Tibial artery (tissue), 4 donors: ENCODE measurements at regions not wholly inside any gene's neighbourhood (a gene's known extent, or its start where the extent isn't known, plus 50 kb on each side); places are given as distances from the start of the nearest gene placed in this dataset.

Experiments
- DNase-seq, 2 donors: peaks; one replicate each; pipeline ENCODE4 v3.0.0-alpha.2; 2019
- H3K27ac ChIP-seq, 2 donors: fragments of 200-600 bp; sonication (generic) in 1 of 2; 1 replicate in 1 of 2; 2 replicates in 1 of 2; pipeline ENCODE4 v1.5.1; 2018 to 2019; ENCODE audit warnings: mild to moderate bottlenecking in 1 of 2
- H3K27me3 ChIP-seq, 2 donors: fragments of 200-600 bp; sonication (generic) in 1 of 2; one replicate each; pipeline versions ENCODE4 v1.5.1 to v1.6.0; 2016 to 2019
- H3K36me3 ChIP-seq, 3 donors: fragments of 200-600 bp; sonication (generic) in 2 of 3; one replicate each; pipeline ENCODE4 v1.5.1; 2016 to 2019; ENCODE audit warnings: mild to moderate bottlenecking in 2 of 3
- H3K4me1 ChIP-seq, 4 donors: fragments of 200-600 bp; sonication (generic) in 2 of 4; 1 replicate in 3 of 4; 2 replicates in 1 of 4; pipeline ENCODE4 v1.5.1; 2016 to 2019
- H3K4me3 ChIP-seq, 2 donors: fragments of 200-600 bp; sonication (generic) in 1 of 2; 1 replicate in 1 of 2; 2 replicates in 1 of 2; pipeline ENCODE4 v1.5.1; 2018 to 2019; ENCODE audit warnings: mild to moderate bottlenecking in 2 of 2
- H3K9me3 ChIP-seq, 3 donors: fragments of 200-600 bp; sonication (generic) in 1 of 3; one replicate each; pipeline ENCODE4 v1.5.1; 2016 to 2019
- intact Hi-C: fragments of 100-400 bp; cut with DNase I; formaldehyde crosslinking; loops from one replicate; pipeline ENCODE4 v1.15.0; 2023; ENCODE audit warnings: low total_unique reads
- TF ChIP-seq, protein P1 (sequence below), 2 experiments: fragments of 200-600 bp in 1 of 2; fragments of 450-650 bp in 1 of 2; IDR thresholded peaks; one replicate each; pipeline ENCODE4 v1.5.1; 2017 to 2019; ENCODE audit warnings: antibody characterized with exemption in 2 of 2, mild to moderate bottlenecking in 1 of 2, moderate library complexity in 1 of 2

DNA sequence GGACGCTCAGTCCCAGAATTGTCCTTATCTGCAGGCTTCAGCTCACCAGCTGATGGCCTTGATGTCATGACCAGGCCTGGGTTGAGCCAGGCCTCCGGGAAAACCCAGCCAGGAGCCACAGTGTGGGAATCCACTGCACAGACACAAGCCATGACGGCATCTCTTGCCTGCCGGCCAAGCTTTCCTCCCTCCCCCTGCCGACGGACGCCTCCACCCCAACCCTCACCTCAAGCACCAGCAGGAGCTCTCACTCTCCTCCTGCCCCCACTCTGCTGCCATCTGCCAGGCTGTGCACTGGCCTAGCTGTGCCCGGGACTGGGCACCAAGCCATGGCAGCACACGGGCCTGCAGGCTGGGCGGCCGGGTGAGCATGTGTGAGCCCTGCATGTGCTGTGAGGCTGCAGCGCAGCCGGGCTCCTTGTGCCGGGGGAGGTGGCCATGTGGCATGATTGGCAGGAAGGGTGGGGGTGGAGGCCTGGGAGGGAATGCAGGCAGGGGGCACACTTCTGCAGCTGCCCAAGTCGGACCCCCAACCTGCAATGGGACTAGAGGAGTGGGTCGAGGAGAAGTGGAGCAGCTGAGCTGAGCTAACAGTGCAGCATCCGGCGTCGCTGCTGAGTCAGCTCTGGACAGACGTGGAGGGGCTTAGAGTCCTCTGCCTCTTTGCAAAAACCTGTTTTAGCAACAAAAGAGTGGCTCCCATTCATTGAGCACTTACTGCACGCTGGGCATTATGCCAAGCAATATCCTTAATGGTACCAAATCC lies 268.5 kb downstream of the CBLN1 start:
- TF ChIP-seq, protein P1, sequence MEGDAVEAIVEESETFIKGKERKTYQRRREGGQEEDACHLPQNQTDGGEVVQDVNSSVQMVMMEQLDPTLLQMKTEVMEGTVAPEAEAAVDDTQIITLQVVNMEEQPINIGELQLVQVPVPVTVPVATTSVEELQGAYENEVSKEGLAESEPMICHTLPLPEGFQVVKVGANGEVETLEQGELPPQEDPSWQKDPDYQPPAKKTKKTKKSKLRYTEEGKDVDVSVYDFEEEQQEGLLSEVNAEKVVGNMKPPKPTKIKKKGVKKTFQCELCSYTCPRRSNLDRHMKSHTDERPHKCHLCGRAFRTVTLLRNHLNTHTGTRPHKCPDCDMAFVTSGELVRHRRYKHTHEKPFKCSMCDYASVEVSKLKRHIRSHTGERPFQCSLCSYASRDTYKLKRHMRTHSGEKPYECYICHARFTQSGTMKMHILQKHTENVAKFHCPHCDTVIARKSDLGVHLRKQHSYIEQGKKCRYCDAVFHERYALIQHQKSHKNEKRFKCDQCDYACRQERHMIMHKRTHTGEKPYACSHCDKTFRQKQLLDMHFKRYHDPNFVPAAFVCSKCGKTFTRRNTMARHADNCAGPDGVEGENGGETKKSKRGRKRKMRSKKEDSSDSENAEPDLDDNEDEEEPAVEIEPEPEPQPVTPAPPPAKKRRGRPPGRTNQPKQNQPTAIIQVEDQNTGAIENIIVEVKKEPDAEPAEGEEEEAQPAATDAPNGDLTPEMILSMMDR (IDR thresholded peaks at IDR 0.05) = no peak
- intact Hi-C loops = no loop called here
- Histone ChIP-seq H3K27me3 (peaks cover 0 to 8% of the 10 kb centered on the region in 2 donors), H3K9me3 (no peaks in the 10 kb centered on the region), H3K4me1 (no peaks in the 10 kb centered on the region), H3K4me3 (no peak overlapping the region), H3K36me3 (no peaks in the 10 kb centered on the region), H3K27ac (no peak overlapping the region)
- no peak for DNase-seq

DNA sequence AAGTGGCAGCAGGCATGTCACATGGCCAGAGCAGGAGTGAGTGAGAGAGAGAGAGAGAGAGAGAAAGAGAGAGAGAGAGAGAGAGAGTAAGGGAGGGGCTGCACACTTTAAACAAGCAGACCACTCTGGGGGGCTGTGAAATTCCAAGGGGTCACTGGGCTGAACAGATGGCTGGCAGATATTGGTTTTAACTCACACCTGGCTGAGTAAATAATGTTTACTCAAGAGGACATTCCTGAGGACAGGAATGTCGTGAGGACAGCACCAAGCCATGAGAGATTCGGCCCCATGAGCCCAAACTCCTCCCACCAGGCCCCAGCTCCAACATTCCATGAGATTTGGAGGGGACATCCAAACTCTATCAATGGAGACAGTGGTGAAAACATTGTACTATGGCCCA lies 269.7 kb downstream of the CBLN1 start:
- Histone ChIP-seq H3K27me3 (peaks cover 0 to 8% of the 10 kb centered on the region in 2 donors), H3K4me3 (no peak overlapping the region), H3K36me3 (no peaks in the 10 kb centered on the region), H3K27ac (no peak overlapping the region), H3K4me1 (no peaks in the 10 kb centered on the region), H3K9me3 (no peaks in the 10 kb centered on the region)
- intact Hi-C loops = no loop called here
- TF ChIP-seq, protein P1 (IDR thresholded peaks at IDR 0.05) = no peak
- no peak for DNase-seq

DNA sequence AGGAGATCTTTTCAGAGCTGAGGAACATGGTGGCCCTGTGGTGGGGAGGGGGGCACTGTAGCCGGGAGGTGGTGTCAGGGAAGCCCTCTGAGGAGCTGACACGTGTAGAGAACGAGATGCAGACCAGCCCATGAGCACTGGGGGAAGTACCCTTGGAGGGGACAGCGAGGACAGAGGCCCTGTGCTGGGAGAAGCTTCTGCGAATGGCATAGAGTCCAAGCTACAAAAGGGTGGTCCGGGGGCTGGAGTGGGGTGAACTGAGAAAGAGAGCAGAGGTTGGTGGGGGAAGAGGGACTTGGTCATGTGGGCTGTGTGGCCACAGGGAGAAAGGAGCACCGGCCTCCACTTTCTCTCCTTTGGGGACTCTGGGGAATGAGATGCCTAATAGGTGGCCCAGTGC lies 270.8 kb downstream of the CBLN1 start:
- H3K4me3 ChIP-seq = no peak overlapping the region
- H3K9me3 ChIP-seq = no peaks in the 10 kb centered on the region
- no peaks in the 10 kb centered on the region for H3K36me3 ChIP-seq
- peaks cover 0 to 8% of the 10 kb centered on the region in 2 donors for H3K27me3 ChIP-seq
- H3K27ac ChIP-seq = no peak overlapping the region
- DNase-seq = no peak
- TF ChIP-seq, protein P1 (IDR thresholded peaks at IDR 0.05) = no peak
- intact Hi-C loops = no loop called here
- no peaks in the 10 kb centered on the region for H3K4me1 ChIP-seq

DNA sequence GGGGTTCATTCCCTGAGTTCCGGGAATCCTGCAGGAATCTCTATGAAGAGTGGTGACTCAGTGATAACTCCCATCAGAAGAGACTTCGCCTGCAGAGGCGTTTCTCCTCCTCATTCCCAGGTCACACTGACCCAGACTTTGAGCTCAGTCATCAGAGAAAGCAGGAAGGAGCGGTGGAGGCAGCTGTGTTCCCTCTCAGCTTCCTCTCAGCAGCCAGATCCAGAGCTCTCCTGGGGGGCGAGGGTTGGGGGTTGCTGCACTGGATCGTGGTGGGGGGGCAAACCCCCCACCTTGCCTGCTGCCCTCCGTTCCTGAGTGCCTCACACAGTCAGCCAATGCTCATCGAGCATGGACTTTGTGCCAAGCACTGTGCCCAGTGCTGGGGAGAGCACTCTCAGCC lies 271.2 kb downstream of the CBLN1 start:
- Histone ChIP-seq H3K36me3 (no peaks in the 10 kb centered on the region), H3K4me1 (no peaks in the 10 kb centered on the region), H3K4me3 (no peak overlapping the region), H3K27ac (no peak overlapping the region), H3K9me3 (no peaks in the 10 kb centered on the region), H3K27me3 (peaks cover 0 to 8% of the 10 kb centered on the region in 2 donors)
- intact Hi-C loops = no loop called here
- no peak for DNase-seq
- TF ChIP-seq, protein P1 (IDR thresholded peaks at IDR 0.05) = no peak

DNA sequence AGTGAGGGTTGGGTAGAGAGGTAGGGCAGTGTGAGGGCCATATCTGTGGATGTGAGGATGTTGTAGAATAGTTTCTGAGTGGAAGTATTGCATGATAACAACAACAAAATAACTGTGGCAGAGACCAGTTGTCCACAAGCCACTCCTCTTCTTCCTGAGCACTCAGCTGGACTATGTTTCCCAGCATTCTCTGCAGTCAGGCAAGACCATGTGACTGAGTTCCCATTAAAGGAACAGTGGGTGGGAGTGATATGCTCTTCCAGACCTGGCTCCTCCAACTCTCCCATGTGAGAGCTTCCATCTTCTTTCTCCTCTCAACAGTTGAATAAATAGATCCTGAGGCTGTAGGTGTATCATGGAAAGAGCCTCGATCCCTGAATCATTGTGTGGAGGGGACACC lies 272.4 kb downstream of the CBLN1 start:
- Histone ChIP-seq H3K9me3 (no peaks in the 10 kb centered on the region), H3K4me3 (no peak overlapping the region), H3K4me1 (no peaks in the 10 kb centered on the region), H3K27me3 (peaks cover 0 to 8% of the 10 kb centered on the region in 2 donors), H3K36me3 (no peaks in the 10 kb centered on the region), H3K27ac (no peak overlapping the region)
- intact Hi-C loops = no loop called here
- TF ChIP-seq, protein P1 (IDR thresholded peaks at IDR 0.05) = no peak
- DNase-seq = no peak
